Activated CD4-positive, alpha-beta memory T cell treated with anti-CD3 and anti-CD28 coated beads, Interleukin-2, amount 10 ng/mL, durations not matched to agents 7 days and 5 days (primary cell): ENCODE measurements at regions not wholly inside any gene's neighbourhood (a gene's known extent, or its start where the extent isn't known, plus 50 kb on each side); places are given as distances from the start of the nearest gene placed in this dataset.
A peak's percentile ranks its signal among the peaks of the same experiment; 100 is the strongest.
"Not testable (repeated sequence)": the region's sequence is repeated elsewhere in the genome, so short reads cannot be mapped to it uniquely, and the experiment has no call there.

Experiments
- CTCF ChIA-PET: fragments of 350-600 bp; sonication (Branson Sonifier 250); formaldehyde crosslinking; loops from one replicate; lab custom pipeline; 2021; ENCODE audit warnings: antibody characterized with exemption, inconsistent platforms; lab: Charles Lee
- POLR2A ChIA-PET: fragments of 350-600 bp; sonication (Branson Sonifier 250); formaldehyde crosslinking; loops from one replicate; lab custom pipeline; 2021; ENCODE audit warnings: antibody characterized with exemption; lab: Charles Lee
- DNase-seq: peaks from one replicate; pipeline ENCODE4 v3.0.0-alpha.2; 2020
- H3K27ac Mint-ChIP-seq: one replicate; pipeline ENCODE4 v1.8.0; 2021; ENCODE audit warnings: mild to moderate bottlenecking, mixed read lengths
- H3K27me3 Mint-ChIP-seq: one replicate; pipeline ENCODE4 v1.8.0; 2021; ENCODE audit warnings: mixed read lengths
- H3K36me3 Mint-ChIP-seq: one replicate; pipeline ENCODE4 v1.8.0; 2021; ENCODE audit warnings: low read depth, mixed read lengths
- H3K4me1 Mint-ChIP-seq: one replicate; pipeline ENCODE4 v1.8.0; 2021; ENCODE audit warnings: mixed read lengths
- H3K4me3 Mint-ChIP-seq: one replicate; pipeline ENCODE4 v1.8.0; 2021; ENCODE audit warnings: mild to moderate bottlenecking, mixed read lengths
- H3K9me3 Mint-ChIP-seq: one replicate; pipeline ENCODE4 v1.8.0; 2021; ENCODE audit warnings: mixed read lengths

GRCh38 chr1:184882957-184883815 is 91.1 kb downstream of the NIBAN1 start:
- POLR2A ChIA-PET: interaction anchor here (0.8 kb wide), 2 partner anchors 16 to 65 kb away, joined by 3 to 4 read pairs; no protein-coding TSS in a partner anchor
- H3K27me3 Mint-ChIP-seq: no peaks in the 10 kb centered on the region
- H3K27ac Mint-ChIP-seq: peak overlapping the region; percentile 32
- no peaks in the 10 kb centered on the region for H3K9me3 Mint-ChIP-seq
- H3K4me1 Mint-ChIP-seq: peaks cover 35% of the 10 kb centered on the region
- no peak overlapping the region for H3K4me3 Mint-ChIP-seq
- CTCF ChIA-PET: interaction anchor here (1.3 kb wide), 1 partner anchor 99 kb away, joined by 3 read pairs; no protein-coding TSS in a partner anchor
- H3K36me3 Mint-ChIP-seq: peaks cover 79% of the 10 kb centered on the region
- no peak for DNase-seq

- POLR2A ChIA-PET: interaction anchor here (0.8 to 1.2 kb wide), 3 partner anchors 15 to 66 kb away, joined by 3 to 4 read pairs (median 4); no protein-coding TSS in a partner anchor
- no peak for DNase-seq
- Mint-ChIP-seq H3K27ac (peak overlapping the region; percentile 12), H3K27me3 (no peaks in the 10 kb centered on the region), H3K4me1 (peaks cover 30% of the 10 kb centered on the region), H3K4me3 (no peak overlapping the region), H3K9me3 (no peaks in the 10 kb centered on the region), H3K36me3 (peaks cover 73% of the 10 kb centered on the region)
- CTCF ChIA-PET: interaction anchor here (1.3 kb wide), 1 partner anchor 100 kb away, joined by 3 read pairs; no protein-coding TSS in a partner anchor
Measured at GRCh38 chr1:184881941-184882913, 92.1 kb downstream of the NIBAN1 start.

GRCh38 chr1:184879876-184880557 is 94.3 kb downstream of the NIBAN1 start:
- Mint-ChIP-seq H3K27me3 (no peaks in the 10 kb centered on the region), H3K27ac (no peak overlapping the region), H3K9me3 (no peaks in the 10 kb centered on the region), H3K4me1 (peaks cover 23% of the 10 kb centered on the region), H3K36me3 (peaks cover 71% of the 10 kb centered on the region), H3K4me3 (no peak overlapping the region)
- no peak for DNase-seq
- POLR2A ChIA-PET: no interaction called here
- CTCF ChIA-PET: no interaction called here

GRCh38 chr1:184878602-184879001 is 95.7 kb downstream of the NIBAN1 start:
- Mint-ChIP-seq H3K27ac (no peak overlapping the region), H3K9me3 (no peaks in the 10 kb centered on the region), H3K27me3 (no peaks in the 10 kb centered on the region), H3K36me3 (peaks cover 64% of the 10 kb centered on the region), H3K4me3 (no peak overlapping the region), H3K4me1 (peaks cover 19% of the 10 kb centered on the region)
- POLR2A ChIA-PET: no interaction called here
- CTCF ChIA-PET: no interaction called here
- DNase-seq: no peak

- no peak for DNase-seq
- Mint-ChIP-seq H3K27me3 (no peaks in the 10 kb centered on the region), H3K4me3 (no peak overlapping the region), H3K4me1 (peaks cover 13% of the 10 kb centered on the region), H3K36me3 (peaks cover 64% of the 10 kb centered on the region), H3K9me3 (no peaks in the 10 kb centered on the region), H3K27ac (no peak overlapping the region)
- POLR2A ChIA-PET: no interaction called here
- CTCF ChIA-PET: no interaction called here
Measured at GRCh38 chr1:184878002-184878401, 96.3 kb downstream of the NIBAN1 start.

- CTCF ChIA-PET: interaction anchor here (0.6 kb wide), 1 partner anchor 23 kb away, joined by 4 read pairs; no protein-coding TSS in a partner anchor
Measured at GRCh38 chr1:184876015-184876414, 98.3 kb downstream of the NIBAN1 start.

GRCh38 chr1:184875218-184875617 is 99.1 kb downstream of the NIBAN1 start:
- no peak overlapping the region for H3K27ac Mint-ChIP-seq
- H3K4me1 Mint-ChIP-seq: peaks cover 13% of the 10 kb centered on the region
- no peaks in the 10 kb centered on the region for H3K27me3 Mint-ChIP-seq
- peaks cover 3% of the 10 kb centered on the region for H3K9me3 Mint-ChIP-seq
- no peak for DNase-seq
- peaks cover 61% of the 10 kb centered on the region for H3K36me3 Mint-ChIP-seq
- ChIA-PET POLR2A (no interaction called here), CTCF (no interaction called here)
- H3K4me3 Mint-ChIP-seq: no peak overlapping the region

More at GRCh38 chr1:184876015-184876414, 98.3 kb downstream of the NIBAN1 start:
- H3K4me3 Mint-ChIP-seq, H3K9me3 Mint-ChIP-seq, DNase-seq, POLR2A ChIA-PET, H3K4me1 Mint-ChIP-seq, H3K27me3 Mint-ChIP-seq, H3K27ac Mint-ChIP-seq: not testable (repeated sequence)
- peaks cover 59% of the 10 kb centered on the region for H3K36me3 Mint-ChIP-seq

- no peak overlapping the region for H3K4me3 Mint-ChIP-seq
- ChIA-PET CTCF (interaction anchor here (1.2 kb wide), 1 partner anchor 20 kb away, joined by 3 read pairs; no protein-coding TSS in a partner anchor), POLR2A (interaction anchor here (0.8 to 2.0 kb wide), 5 partner anchors 21 to 115 kb away, joined by 3 to 14 read pairs (median 5); partner anchors contain the start of gene NIBAN1)
- DNase-seq: peak; percentile 71
- peak overlapping the region; percentile 69 for H3K27ac Mint-ChIP-seq
- peaks cover 70% of the 10 kb centered on the region for H3K36me3 Mint-ChIP-seq
- no peaks in the 10 kb centered on the region for H3K27me3 Mint-ChIP-seq
- peaks cover 58% of the 10 kb centered on the region for H3K4me1 Mint-ChIP-seq
- peaks cover 3% of the 10 kb centered on the region for H3K9me3 Mint-ChIP-seq
Measured at GRCh38 chr1:184870319-184870718, 104.0 kb downstream of the NIBAN1 start.

GRCh38 chr1:184867866-184868689 is 106.2 kb downstream of the NIBAN1 start:
- H3K27ac Mint-ChIP-seq: peak overlapping the region; percentile 85
- POLR2A ChIA-PET: interaction anchor here (1.2 to 3.4 kb wide), 6 partner anchors 23 to 113 kb away, joined by 3 to 51 read pairs (median 10); partner anchors contain the start of genes EDEM3 and NIBAN1

GRCh38 chr1:184866991-184867788 is 107.1 kb downstream of the NIBAN1 start:
- Mint-ChIP-seq H3K27me3 (no peaks in the 10 kb centered on the region), H3K9me3 (peaks cover 3% of the 10 kb centered on the region), H3K36me3 (peaks cover 66% of the 10 kb centered on the region), H3K27ac (peak overlapping the region; percentile 85), H3K4me1 (peaks cover 66% of the 10 kb centered on the region), H3K4me3 (peak overlapping the region; percentile 16)
- CTCF ChIA-PET: interaction anchor here (0.7 to 2.1 kb wide), 10 partner anchors 23 to 910 kb away, joined by 3 to 9 read pairs (median 3); partner anchors contain the start of gene NIBAN1
- POLR2A ChIA-PET: interaction anchor here (1.1 to 3.4 kb wide), 12 partner anchors 9 to 207 kb away, joined by 3 to 51 read pairs (median 5); partner anchors contain the start of genes EDEM3 and NIBAN1
- DNase-seq: peak; percentile 76

More at GRCh38 chr1:184867866-184868689, 106.2 kb downstream of the NIBAN1 start:
- CTCF ChIA-PET: interaction anchor here (0.6 to 1.1 kb wide), 4 partner anchors 23 to 114 kb away, joined by 3 read pairs; no protein-coding TSS in a partner anchor
- Mint-ChIP-seq H3K36me3 (peaks cover 69% of the 10 kb centered on the region), H3K4me1 (peaks cover 66% of the 10 kb centered on the region), H3K27me3 (no peaks in the 10 kb centered on the region), H3K4me3 (peak overlapping the region; percentile 16), H3K9me3 (peaks cover 3% of the 10 kb centered on the region)
- DNase-seq: no peak
